Medulla oblongata (tissue), 1 donor: ENCODE measurements at regions not wholly inside any gene's neighbourhood (a gene's known extent, or its start where the extent isn't known, plus 50 kb on each side); places are given as distances from the start of the nearest gene placed in this dataset.
"Not testable (repeated sequence)": the region's sequence is repeated elsewhere in the genome, so short reads cannot be mapped to it uniquely, and the experiment has no call there.

ENCODE experiments used
- DNase-seq: peaks from one replicate; pipeline ENCODE4 v3.0.0-alpha.2; 2015; ENCODE audit errors: extremely low spot score

DNA sequence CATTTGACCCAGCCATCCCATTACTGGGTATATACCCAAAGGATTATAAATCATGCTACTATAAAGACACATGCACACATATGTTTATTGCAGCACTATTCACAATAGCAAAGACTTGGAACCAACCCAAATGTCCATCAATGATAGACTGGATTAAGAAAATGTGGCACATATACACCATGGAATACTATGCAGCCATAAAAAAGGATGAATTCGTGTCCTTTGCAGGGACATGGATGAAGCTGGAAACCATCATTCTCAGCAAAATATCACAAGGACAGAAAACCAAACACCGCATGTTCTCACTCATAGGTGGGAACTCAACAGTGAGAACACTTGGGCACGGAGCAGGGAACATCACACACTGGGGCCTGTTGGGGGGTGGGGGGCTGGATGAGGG lies 290.0 kb upstream of the HNRNPA3 start:
- DNase-seq: not testable (repeated sequence)

GRCh38 chr2:176923205-176923604 lies 289.4 kb upstream of the HNRNPA3 start:
- no peak for DNase-seq

- no peak for DNase-seq
Measured at GRCh38 chr2:176924909-176925534, 287.6 kb upstream of the HNRNPA3 start.

- no peak for DNase-seq
Measured at GRCh38 chr2:176926453-176926852, 286.1 kb upstream of the HNRNPA3 start.

- DNase-seq: not testable (repeated sequence)
Measured at GRCh38 chr2:176929387-176929786, 283.2 kb upstream of the HNRNPA3 start.

DNA sequence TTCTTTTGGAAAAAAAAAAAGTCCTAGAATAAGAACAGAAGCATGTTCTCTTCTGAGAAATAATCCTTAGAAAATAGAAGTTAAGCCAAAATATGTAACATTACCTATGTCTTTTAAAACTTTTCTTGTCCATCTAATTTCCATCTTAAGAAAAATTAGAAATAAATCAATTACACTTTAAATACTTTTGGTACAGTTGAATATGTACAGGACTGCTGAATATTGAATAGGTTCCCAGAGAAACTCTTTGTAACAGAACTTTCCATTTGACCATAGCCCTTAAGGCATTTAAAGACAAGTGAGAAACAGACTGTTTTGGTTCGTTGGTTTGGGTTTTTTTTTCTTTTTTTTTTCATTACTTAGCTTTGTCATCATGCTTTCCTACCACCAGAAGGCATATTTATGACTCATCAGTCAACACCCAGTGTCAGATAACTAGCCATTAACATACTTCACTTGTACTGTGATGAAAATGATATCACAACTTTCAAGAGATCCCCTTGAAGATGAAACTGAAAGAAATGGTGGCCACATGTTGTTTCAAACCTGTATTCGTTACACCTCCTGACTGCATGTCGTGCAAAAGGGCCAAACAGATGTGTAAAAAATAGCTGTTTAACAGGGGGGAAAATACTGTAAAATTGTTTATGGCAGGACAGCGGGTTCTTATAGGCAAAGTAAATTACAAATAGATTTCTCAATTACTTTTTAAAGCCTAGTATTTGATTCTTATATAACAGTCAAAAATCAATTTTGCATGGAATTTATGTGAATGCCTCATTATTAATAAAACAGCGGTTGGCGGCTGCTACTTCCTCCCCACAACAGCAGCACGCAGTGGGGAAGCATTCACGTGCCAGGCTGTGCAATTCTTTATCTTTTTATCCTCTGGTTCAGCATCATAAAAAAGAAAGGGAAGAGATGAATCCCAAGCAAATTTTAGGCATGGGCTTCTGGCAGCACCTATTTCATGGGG lies 280.7 kb upstream of the HNRNPA3 start:
- DNase-seq: no peak

DNA sequence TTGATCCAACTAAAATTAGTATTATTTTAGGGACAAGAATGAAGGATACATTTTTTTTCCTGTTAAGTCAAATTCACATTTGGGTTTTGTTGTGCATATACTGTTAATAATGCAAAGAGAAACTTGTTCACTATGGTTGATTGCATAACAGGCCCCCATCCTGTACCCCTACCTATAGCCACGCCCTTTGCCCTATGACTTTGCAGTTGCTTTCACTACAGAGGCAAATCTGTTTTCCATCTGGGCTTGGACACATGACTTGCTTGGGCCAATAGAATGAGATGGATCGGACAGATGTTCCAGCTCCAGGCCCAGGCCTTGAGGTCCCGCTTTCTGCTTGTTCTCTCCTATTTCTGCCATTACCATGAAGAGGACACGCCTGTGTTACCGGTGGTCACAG lies 278.5 kb upstream of the HNRNPA3 start:
- DNase-seq: no peak

DNA sequence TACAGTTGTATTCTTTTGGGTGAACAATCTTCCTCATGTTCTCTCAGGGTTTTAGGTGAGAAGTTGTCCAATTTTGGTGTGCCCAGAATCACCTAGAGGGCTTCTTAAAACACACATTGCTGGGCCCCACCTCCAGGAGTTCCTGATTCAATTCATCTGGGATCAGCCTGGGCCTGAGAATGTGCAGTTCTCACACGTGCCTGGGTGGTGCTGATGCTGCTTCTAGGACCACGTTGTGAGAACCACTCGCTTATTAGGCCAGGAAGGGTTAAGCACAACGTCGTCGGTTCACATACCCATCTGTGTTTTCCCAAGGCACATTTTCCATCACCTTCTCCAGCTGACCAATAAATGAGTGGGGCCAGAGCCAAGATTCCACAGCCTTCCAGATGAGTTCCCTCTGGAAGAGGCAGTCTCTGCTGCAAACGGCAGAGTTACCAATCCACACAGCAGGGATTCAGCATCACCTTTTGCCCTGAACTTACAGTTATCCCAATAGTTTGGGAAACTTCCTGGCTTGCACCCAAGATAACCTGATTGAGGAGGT lies 277.7 kb upstream of the HNRNPA3 start:
- DNase-seq: no peak

DNA sequence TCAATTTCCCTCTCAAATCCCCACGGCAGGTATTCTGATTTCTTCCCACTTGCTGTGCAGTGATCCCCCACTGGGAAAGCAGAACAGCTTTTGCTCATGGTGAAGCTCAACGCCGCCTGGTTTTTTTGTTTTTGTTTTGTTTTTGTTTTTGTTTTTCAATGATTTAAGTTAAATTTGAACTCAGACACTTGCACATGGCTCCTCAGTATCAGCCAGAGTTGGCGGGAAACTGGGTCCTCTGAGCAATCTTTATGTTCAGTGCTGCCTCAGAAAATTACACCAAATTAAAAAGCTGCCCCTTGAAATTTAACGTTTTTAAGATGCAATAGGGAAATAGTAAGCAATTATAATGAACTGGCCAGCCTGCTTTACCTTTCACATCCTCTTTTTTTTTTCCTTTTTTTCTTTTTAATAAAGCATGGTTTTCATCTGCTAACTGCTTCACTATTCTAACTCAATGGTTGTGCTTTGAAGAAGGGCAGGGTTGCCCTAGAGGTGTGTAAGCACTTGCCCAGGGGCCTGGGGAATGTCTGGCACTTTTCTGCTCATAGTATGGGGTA lies 277.0 kb upstream of the HNRNPA3 start:
- no peak for DNase-seq

- DNase-seq: no peak
Measured at GRCh38 chr2:176936410-176936809, 276.2 kb upstream of the HNRNPA3 start.

DNA sequence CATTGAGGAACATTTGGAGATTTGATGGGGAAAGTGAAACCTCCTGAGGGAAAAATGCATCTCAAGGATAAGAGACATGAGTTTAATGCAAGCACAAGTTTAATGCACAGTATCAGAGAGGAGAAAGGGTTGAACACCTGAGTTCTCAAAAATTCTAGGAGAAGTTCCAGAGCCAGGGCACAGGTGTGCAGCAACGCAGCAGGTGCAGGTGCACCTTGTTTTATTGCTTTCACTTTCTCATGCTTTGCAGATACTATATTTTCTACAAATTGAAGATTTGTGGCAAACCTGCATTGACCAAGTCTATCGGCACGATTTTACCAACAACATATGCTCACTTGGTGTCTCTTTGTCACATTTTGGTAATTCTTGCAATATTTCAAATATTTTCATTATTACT lies 267.6 kb upstream of the HNRNPA3 start:
- no peak for DNase-seq

GRCh38 chr2:176947754-176948153 lies 264.8 kb upstream of the HNRNPA3 start:
- DNase-seq: no peak

- DNase-seq: not testable (repeated sequence)
Measured at GRCh38 chr2:176951218-176951617, 261.4 kb upstream of the HNRNPA3 start.

DNA sequence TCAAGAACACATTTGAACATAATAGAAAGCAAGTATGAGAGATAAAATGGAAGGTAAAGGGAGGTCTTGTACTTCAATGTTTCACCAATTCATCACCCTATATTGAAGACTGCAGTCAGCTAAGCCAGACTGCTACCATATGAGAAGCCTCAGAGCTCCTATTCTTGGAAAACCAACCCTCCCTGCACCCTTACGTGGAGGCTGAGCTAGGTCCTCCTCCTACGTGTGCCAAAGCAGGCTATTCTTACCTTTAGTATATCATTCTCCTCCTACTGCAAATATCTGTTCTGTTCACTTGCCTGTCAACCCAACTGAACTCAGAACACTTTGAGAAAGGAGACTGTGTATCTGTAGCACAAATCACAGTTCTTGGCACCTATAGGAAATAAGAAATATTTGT lies 255.8 kb upstream of the HNRNPA3 start:
- no peak for DNase-seq

- DNase-seq: no peak
Measured at GRCh38 chr2:176959614-176960013, 253.0 kb upstream of the HNRNPA3 start.

- DNase-seq: no peak
Measured at GRCh38 chr2:176960061-176960460, 252.5 kb upstream of the HNRNPA3 start.

DNA sequence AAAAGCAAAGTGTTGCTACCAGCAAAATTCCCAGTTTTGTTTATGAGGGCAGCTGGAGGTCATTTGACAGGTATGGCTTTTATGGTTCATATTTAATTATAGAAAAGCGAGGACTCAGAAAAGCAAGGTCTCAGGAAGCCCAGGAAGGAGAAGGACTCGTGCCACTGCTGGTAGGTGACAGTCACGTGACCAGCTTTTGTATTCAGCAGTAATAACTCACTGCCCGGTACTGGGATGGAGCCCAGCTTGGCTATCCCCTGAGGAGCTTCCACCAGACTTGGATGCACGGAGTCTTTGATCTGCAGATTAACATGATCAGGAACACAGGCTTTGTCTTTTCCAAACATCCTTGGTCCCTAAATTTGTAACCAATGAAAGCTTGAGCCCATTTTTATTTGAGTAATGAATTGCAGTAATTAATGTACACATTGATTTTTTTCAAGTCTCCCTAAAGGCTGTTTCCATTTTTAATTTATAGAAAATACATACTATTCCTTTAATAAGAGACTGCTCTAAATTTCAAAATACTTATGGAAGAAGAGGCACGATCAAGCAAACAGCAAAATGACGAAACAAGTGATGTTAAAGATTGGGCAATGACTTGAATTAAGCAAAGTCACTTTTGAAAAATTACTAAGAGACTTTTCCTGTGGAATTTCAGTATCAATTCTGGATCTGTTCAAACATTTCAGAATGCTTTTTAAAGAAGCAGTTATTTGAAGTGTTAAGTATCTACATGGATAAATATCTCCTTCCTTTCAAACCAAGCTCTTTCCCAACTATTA lies 251.7 kb upstream of the HNRNPA3 start:
- DNase-seq: peak; percentile 9

DNA sequence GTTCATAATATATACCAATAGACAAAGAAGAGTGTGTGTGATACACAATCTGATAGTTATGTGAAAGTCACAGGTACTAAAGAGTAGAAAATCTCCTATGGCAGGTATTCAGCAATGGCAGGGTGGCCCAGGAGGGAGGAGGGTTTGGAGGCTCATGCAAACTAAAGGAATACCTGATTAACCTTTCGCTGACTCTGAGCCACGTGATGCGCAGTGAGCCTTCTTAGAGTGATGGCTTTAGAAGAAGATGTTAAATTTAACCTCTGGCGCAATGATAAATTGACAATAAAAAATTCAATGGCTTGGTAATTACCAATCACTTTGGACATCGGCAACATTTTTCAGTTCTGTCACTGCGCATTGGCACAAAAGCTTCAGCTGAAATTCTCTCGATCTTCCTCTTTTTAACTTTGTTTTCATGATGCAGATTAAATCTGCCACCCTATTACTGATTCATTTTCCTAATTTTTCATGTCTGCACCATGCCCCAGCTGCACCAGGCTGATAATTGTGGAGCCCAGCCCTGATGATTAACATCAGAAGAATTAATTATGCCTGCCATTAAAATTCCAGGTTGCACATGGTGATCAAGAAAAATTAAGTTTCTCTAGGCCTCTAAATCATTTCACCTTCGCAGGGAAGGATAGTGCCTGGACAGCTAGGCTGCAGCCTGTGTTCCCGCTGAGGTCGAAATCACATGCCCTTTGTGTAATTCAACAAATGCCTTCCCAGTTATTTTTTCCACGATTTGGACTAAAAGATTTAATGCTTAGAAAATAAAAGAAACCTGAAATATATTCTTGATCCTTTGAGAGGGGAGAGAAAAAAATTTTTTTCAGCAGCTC lies 250.6 kb upstream of the HNRNPA3 start:
- DNase-seq: no peak

- DNase-seq: no peak
Measured at GRCh38 chr2:176963568-176964287, 248.9 kb upstream of the HNRNPA3 start.

DNA sequence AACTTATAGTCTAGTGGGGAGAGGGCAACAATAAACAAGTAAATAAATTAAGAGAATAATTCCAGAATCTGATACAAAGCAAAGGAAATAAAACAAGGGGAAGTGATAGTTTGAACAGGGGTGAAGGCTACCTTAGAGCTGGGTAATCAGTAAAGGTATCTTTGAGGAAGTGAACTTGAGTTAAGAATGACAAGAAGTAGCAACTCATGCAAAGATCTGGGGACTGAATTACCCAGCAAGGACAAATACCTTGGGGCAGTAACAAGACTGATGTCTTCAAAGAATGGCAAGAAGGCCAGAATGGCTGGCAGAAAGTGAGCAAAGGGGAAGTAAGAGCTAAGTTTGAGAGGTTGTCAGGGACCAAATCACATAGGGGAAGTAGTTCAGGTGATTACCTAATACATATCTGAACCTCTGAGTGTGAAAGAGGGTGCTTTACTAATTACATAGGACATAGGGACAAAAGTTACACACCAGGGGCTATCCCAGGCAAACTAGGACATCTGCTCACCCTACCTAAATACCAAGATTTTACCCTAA lies 244.6 kb upstream of the HNRNPA3 start:
- no peak for DNase-seq
